ENCODE measurements at regions not wholly inside any gene's neighbourhood (a gene's known extent, or its start where the extent isn't known, plus 50 kb on each side); places are given as distances from the start of the nearest gene placed in this dataset.

DNA sequence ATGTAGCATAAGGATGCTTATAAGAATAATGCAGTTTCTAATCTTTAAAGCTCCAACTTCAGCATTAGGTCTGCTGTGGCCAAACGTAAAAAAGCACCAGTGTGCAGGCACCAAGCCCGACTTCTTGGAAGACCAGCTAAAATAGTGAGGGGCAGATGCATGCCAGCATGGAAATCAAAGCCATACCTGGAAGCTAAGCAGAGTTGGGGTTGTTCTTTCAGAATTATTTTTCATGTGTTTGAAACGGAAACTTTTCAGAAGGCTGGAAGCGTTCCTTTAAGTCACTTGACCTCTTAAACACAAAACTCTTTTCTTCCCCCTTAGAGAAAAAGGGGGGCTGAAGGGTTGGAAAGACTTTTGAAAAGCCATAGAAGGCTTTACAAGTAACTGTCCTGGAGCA is 329.2 kb upstream of the C1orf87 start:
- no peaks in the 10 kb centered on the region for H3K36me3 ChIP-seq (ENCODE audit: control insufficient read depth, insufficient read depth, low read length)

DNA sequence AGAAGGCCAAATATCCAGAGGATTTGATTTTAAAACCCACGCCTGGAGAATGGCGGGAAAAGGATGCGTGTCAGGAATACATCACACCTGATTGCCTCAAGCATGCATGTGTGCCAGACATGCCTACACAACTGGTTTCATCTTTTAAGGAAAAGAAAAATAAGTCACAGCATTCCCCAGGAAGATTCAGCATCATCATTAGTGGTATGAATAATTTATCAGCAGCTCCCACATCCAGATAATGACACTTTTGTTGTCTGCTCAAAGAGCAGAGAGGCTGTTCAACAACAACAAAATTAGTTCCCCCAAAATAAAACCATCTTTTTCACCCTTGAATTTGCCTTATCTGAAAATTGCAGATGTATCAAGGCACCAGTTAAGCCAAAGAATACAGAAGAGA is 328.6 kb upstream of the C1orf87 start:
- TF ChIP-seq, protein P1, sequence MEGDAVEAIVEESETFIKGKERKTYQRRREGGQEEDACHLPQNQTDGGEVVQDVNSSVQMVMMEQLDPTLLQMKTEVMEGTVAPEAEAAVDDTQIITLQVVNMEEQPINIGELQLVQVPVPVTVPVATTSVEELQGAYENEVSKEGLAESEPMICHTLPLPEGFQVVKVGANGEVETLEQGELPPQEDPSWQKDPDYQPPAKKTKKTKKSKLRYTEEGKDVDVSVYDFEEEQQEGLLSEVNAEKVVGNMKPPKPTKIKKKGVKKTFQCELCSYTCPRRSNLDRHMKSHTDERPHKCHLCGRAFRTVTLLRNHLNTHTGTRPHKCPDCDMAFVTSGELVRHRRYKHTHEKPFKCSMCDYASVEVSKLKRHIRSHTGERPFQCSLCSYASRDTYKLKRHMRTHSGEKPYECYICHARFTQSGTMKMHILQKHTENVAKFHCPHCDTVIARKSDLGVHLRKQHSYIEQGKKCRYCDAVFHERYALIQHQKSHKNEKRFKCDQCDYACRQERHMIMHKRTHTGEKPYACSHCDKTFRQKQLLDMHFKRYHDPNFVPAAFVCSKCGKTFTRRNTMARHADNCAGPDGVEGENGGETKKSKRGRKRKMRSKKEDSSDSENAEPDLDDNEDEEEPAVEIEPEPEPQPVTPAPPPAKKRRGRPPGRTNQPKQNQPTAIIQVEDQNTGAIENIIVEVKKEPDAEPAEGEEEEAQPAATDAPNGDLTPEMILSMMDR (IDR thresholded peaks at IDR 0.05; ENCODE audit: insufficient read depth, low read length, poor library complexity, severe bottlenecking), result no peak
- Histone ChIP-seq H3K36me3 (ENCODE audit: control insufficient read depth, insufficient read depth, low read length) (no peaks in the 10 kb centered on the region), H3K27me3 (ENCODE audit: control insufficient read depth, insufficient read depth, low read length) (no peaks in the 10 kb centered on the region), H3K4me3 (ENCODE audit: low read depth, low read length) (no peak overlapping the region)
- DNase-seq (ENCODE audit: low read depth), result no peak

More for the DNA sequence above, 329.2 kb upstream of the C1orf87 start:
- no peak overlapping the region for H3K4me3 ChIP-seq (ENCODE audit: low read depth, low read length)
- TF ChIP-seq, protein P1 (IDR thresholded peaks at IDR 0.05; ENCODE audit: insufficient read depth, low read length, poor library complexity, severe bottlenecking), result no peak
- DNase-seq (ENCODE audit: low read depth), result no peak
- H3K27me3 ChIP-seq (ENCODE audit: control insufficient read depth, insufficient read depth, low read length), result no peaks in the 10 kb centered on the region

DNA sequence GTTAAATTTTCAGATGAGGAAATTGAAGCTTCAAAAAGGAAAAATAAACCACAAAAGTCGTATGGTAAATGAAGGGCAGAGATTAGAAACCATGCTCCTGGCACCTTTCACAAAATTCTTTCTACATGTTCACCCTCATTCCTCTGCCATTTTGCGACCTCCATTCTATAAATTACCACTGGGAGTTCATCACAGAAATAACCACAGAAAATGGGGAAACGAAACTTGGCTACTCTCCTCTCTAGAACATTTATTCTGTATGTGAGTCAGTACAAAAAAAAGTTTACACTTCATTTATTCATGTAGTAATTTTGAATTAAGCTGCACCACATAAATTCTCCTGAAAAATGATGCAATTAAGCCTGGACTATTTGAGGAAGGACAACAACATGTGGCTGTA is 320.9 kb upstream of the C1orf87 start:
- no peaks in the 10 kb centered on the region for H3K27me3 ChIP-seq (ENCODE audit: control insufficient read depth, insufficient read depth, low read length)
- DNase-seq (ENCODE audit: low read depth), result no peak
- TF ChIP-seq, protein P1 (IDR thresholded peaks at IDR 0.05; ENCODE audit: insufficient read depth, low read length, poor library complexity, severe bottlenecking), result no peak
- H3K36me3 ChIP-seq (ENCODE audit: control insufficient read depth, insufficient read depth, low read length), result no peaks in the 10 kb centered on the region
- no peak overlapping the region for H3K4me3 ChIP-seq (ENCODE audit: low read depth, low read length)

DNA sequence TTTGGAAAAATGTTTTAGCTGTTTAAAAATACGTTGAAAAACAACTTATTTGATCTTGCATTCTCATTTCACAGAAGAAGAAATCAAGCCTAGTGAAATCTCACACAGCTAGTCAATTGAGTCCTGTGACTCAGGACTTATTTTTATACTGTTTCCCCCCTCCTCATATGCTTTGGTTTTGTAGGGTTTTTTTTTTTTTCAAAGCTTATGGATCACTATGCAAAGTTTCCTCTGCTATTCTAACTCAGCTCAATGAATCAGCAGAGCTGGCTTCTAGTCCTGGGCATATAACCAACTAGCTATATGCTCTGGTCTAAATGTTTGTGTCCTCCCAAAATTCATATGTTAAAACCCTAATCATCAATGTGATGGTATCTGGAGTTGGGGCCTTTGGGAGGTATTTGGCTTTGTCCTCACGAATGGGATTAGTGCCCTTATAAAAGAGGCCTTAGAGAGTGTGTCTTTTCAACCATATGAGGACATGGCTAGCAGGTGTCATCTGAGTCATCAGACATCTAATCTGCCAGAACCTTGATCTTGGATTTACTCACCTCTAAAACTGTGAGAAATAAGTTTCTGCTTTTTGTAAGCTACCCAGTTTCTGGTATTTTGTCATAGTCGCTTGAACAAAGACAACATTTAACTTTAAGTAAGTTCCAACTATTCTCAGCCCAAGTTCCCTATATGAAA is 317.2 kb upstream of the C1orf87 start:
- no peaks in the 10 kb centered on the region for H3K27me3 ChIP-seq (ENCODE audit: control insufficient read depth, insufficient read depth, low read length)
- no peaks in the 10 kb centered on the region for H3K36me3 ChIP-seq (ENCODE audit: control insufficient read depth, insufficient read depth, low read length)
- no peak for DNase-seq (ENCODE audit: low read depth)
- TF ChIP-seq, protein P1 (IDR thresholded peaks at IDR 0.05; ENCODE audit: insufficient read depth, low read length, poor library complexity, severe bottlenecking), result no peak
- H3K4me3 ChIP-seq (ENCODE audit: low read depth, low read length), result no peak overlapping the region

DNA sequence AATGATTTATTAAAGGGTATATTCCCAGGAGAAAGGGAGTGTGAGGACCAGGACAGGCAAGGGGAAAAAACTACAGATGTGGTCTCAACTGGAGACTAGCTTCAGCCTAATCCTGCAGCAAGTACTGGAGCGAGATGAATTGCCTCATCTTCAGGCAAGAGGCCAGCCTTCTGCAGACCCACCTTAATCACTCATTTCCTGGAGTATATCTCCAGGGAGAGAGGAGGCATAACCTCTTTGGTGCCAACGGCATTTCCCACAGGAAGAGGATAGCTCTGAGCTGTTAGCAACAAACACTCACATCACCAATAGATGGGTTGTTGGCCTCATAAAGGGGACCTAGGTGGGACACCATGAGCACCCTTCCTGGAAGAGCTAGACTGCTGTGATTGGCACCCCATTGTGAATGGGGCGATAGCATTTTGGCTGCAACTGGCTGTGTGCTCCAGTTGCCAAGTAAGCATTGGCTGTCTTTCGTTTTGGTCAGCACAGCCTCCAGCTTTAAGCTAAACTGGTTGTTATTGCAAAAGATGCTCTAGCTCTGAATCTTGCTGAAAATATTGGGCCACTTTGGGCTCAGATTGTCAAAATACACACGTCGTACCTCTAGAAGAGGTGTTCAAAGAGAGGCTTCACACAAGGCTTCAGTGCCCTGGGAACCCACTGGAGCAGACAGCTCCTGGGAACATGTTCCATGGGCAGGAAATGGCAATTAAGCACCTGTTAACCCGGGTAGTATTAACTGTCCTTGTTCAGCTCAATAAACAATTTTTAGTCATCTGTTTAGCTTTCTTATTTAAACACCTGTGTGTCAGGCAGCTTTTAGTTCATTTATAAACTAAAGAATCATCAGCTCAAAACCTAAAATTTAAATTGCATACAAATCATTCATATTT is 314.8 kb upstream of the C1orf87 start:
- Histone ChIP-seq H3K27me3 (ENCODE audit: control insufficient read depth, insufficient read depth, low read length) (no peaks in the 10 kb centered on the region), H3K36me3 (ENCODE audit: control insufficient read depth, insufficient read depth, low read length) (no peaks in the 10 kb centered on the region), H3K4me3 (ENCODE audit: low read depth, low read length) (no peak overlapping the region)
- DNase-seq (ENCODE audit: low read depth), result no peak
- TF ChIP-seq, protein P1 (IDR thresholded peaks at IDR 0.05; ENCODE audit: insufficient read depth, low read length, poor library complexity, severe bottlenecking), result no peak

Data from kidney epithelial cell (primary cell).